Endodermal cell (in vitro differentiated cells): ENCODE measurements at regions not wholly inside any gene's neighbourhood (a gene's known extent, or its start where the extent isn't known, plus 50 kb on each side); places are given as distances from the start of the nearest gene placed in this dataset.

Experiments
- DNase-seq: peaks from one replicate; pipeline ENCODE4 v3.0.0-alpha.2; 2017
- H3K27ac ChIP-seq: 2 replicates; pipeline ENCODE4 v1.5.1; 2013; ENCODE audit warnings: mild to moderate bottlenecking, low read depth, low read length, moderate library complexity
- H3K27me3 ChIP-seq: 2 replicates; pipeline ENCODE4 v1.6.1; 2013; ENCODE audit warnings: mild to moderate bottlenecking, low read length, moderate library complexity; ENCODE audit not compliant: insufficient read depth, control insufficient read depth, poor library complexity, severe bottlenecking
- H3K36me3 ChIP-seq: 2 replicates; pipeline ENCODE4 v1.7.0; 2013; ENCODE audit warnings: mild to moderate bottlenecking, low read length, moderate library complexity; ENCODE audit not compliant: control insufficient read depth, insufficient read depth
- H3K4me1 ChIP-seq: one replicate; pipeline ENCODE4 v1.7.0; 2013; ENCODE audit warnings: low read length; ENCODE audit not compliant: control insufficient read depth, insufficient read depth
- H3K4me3 ChIP-seq: 2 replicates; pipeline ENCODE4 v1.5.1; 2013; ENCODE audit warnings: mild to moderate bottlenecking, low read length, moderate library complexity
- H3K9ac ChIP-seq: 2 replicates; pipeline ENCODE4 v1.6.1; 2013; ENCODE audit warnings: mild to moderate bottlenecking, low read length, moderate library complexity; ENCODE audit not compliant: poor library complexity, severe bottlenecking; ENCODE audit errors: extremely low read depth
- H3K9me3 ChIP-seq: 2 replicates; pipeline ENCODE4 v1.6.1; 2013; ENCODE audit warnings: mild to moderate bottlenecking, low read length, moderate library complexity; ENCODE audit not compliant: control insufficient read depth
- H3K27ac Mint-ChIP-seq: 2 replicates; pipeline ENCODE4 v1.8.0; 2020; ENCODE audit warnings: mixed read lengths
- H3K27me3 Mint-ChIP-seq: 2 replicates; pipeline ENCODE4 v1.8.0; 2021; ENCODE audit warnings: mild to moderate bottlenecking, mixed read lengths; ENCODE audit not compliant: insufficient read depth
- H3K36me3 Mint-ChIP-seq: 2 replicates; pipeline ENCODE4 v1.8.0; 2020; ENCODE audit warnings: low read depth, mixed read lengths
- H3K4me1 Mint-ChIP-seq: 2 replicates; pipeline ENCODE4 v1.8.0; 2020; ENCODE audit warnings: mixed read lengths
- H3K4me3 Mint-ChIP-seq: 2 replicates; pipeline ENCODE4 v1.8.0; 2020; ENCODE audit warnings: mild to moderate bottlenecking, moderate library complexity, mixed read lengths
- H3K9me3 Mint-ChIP-seq: 2 replicates; pipeline ENCODE4 v1.8.0; 2020; ENCODE audit warnings: mild to moderate bottlenecking, mixed read lengths
- WGBS, 2 experiments: methylation state at CpG; one replicate each; pipeline versions ENCODE4 v1.1.5 to v1.1.7; 2013; ENCODE audit warnings: missing lambda C conversion rate in 2 of 2, mixed read lengths in 1 of 2; ENCODE audit not compliant: insufficient coverage in 1 of 2, insufficient read length in 1 of 2; 5-methylcytosine and 5-hydroxymethylcytosine counted together
- TF ChIP-seq, protein P1 (sequence below): fragments of 200-600 bp; sonication (generic); conservative IDR thresholded peaks from 2 replicates; pipeline ENCODE4 v1.5.0; 2021; ENCODE audit warnings: antibody characterized with exemption, mild to moderate bottlenecking

DNA sequence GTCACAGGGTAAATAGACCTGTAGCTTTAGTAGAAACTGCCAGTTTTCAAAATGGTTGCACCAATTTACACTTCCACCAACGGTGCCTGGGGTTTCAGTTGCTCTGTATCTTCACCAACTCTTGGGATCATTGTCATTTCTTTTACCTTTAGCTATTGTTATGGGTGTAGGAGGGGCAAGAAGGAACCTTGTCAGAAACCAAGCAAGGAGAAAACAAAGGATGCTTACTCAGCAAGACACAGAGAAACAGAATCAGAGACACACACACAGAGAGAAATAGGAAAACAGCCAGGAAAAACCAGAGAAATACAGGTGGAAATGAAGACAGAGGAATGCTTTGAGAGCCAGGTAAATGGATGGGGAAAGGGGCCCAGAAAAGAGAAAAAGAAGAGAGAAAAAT lies 367.6 kb downstream of the MIAT start:
- H3K27me3 Mint-ChIP-seq = peaks cover 18% of the 10 kb centered on the region
- Histone ChIP-seq H3K9ac (no peak overlapping the region), H3K4me3 (no peak overlapping the region), H3K27ac (no peak overlapping the region), H3K4me1 (peaks cover under 1% of the 10 kb centered on the region), H3K9me3 (no peaks in the 10 kb centered on the region), H3K36me3 (no peaks in the 10 kb centered on the region), H3K27me3 (peaks cover 10% of the 10 kb centered on the region)
- TF ChIP-seq, protein P1, sequence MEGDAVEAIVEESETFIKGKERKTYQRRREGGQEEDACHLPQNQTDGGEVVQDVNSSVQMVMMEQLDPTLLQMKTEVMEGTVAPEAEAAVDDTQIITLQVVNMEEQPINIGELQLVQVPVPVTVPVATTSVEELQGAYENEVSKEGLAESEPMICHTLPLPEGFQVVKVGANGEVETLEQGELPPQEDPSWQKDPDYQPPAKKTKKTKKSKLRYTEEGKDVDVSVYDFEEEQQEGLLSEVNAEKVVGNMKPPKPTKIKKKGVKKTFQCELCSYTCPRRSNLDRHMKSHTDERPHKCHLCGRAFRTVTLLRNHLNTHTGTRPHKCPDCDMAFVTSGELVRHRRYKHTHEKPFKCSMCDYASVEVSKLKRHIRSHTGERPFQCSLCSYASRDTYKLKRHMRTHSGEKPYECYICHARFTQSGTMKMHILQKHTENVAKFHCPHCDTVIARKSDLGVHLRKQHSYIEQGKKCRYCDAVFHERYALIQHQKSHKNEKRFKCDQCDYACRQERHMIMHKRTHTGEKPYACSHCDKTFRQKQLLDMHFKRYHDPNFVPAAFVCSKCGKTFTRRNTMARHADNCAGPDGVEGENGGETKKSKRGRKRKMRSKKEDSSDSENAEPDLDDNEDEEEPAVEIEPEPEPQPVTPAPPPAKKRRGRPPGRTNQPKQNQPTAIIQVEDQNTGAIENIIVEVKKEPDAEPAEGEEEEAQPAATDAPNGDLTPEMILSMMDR = no peak
- H3K9me3 Mint-ChIP-seq = peaks cover 5% of the 10 kb centered on the region
- no peaks in the 10 kb centered on the region for H3K36me3 Mint-ChIP-seq
- 50% methylated on average over 1 of the region's 1 CpG; no CpG with 5 or more reads in 1 of the 2 experiments for WGBS, 2 experiments
- H3K27ac Mint-ChIP-seq = no peak overlapping the region
- H3K4me1 Mint-ChIP-seq = no peaks in the 10 kb centered on the region
- no peak overlapping the region for H3K4me3 Mint-ChIP-seq
- DNase-seq = no peak

DNA sequence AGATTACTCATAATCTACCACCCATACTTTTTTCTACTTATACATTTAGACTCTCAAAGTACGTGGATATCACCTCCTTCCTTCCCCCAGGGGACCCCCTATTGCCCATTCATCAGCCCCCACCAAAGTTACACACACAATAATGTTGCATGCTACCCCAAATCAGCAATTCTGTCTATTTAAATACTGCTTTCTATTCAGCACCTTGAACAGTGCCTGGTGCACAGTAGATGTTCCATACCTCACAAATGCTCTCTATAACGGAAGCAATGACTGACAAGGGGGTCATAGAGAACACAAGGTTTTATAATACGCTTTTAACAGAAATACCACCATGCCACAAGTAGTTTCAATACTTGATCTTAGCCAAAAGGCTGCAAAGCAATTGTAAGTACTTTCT lies 370.7 kb downstream of the MIAT start:
- Mint-ChIP-seq H3K36me3 (no peaks in the 10 kb centered on the region), H3K4me1 (peaks cover 4% of the 10 kb centered on the region), H3K9me3 (peaks cover 5% of the 10 kb centered on the region), H3K4me3 (no peak overlapping the region), H3K27ac (no peak overlapping the region), H3K27me3 (peaks cover 13% of the 10 kb centered on the region)
- TF ChIP-seq, protein P1 = no peak
- no peak overlapping the region for H3K4me3 ChIP-seq
- H3K4me1 ChIP-seq = peaks cover 3% of the 10 kb centered on the region
- H3K9me3 ChIP-seq = no peaks in the 10 kb centered on the region
- WGBS, 2 experiments = 83 to 95% methylated on average over 1 to 3 of the region's 3 CpGs
- DNase-seq = no peak
- H3K9ac ChIP-seq = no peak overlapping the region
- no peak overlapping the region for H3K27ac ChIP-seq
- no peaks in the 10 kb centered on the region for H3K36me3 ChIP-seq
- peaks cover 10% of the 10 kb centered on the region for H3K27me3 ChIP-seq

DNA sequence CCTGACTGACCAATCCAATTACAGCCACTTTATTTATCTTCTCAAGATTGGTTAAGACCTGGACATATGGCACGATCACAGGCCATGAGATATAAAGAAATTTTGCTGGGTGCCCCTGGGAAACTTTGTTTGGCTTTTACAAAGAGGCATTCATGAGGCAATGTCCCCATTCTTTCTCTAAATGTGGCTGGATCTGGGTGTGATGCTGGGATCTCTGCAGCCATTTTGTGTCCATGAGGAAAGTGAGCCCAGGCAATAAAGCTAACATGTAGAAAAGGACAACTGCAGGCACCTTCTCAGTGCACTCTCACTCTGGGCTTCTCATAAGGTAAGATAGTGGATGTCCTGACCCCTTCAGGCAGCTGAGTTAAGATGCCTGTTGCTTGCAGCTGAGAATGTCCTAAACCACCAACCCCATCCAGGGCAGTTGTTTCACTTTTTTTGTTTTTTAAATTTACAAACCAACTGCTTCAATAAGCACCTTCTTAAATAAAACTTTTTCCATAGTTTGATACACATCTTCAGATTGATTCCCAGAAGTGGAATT lies 372.3 kb downstream of the MIAT start:
- 100% methylated on average over 1 of the region's 1 CpG for WGBS, 2 experiments

More for the DNA sequence above, 372.3 kb downstream of the MIAT start:
- no peak overlapping the region for H3K4me3 Mint-ChIP-seq
- H3K4me1 Mint-ChIP-seq = peaks cover 4% of the 10 kb centered on the region
- H3K36me3 Mint-ChIP-seq = no peaks in the 10 kb centered on the region
- Histone ChIP-seq H3K27me3 (peaks cover 10% of the 10 kb centered on the region), H3K9ac (no peak overlapping the region), H3K4me1 (peaks cover 3% of the 10 kb centered on the region), H3K9me3 (no peaks in the 10 kb centered on the region), H3K27ac (no peak overlapping the region), H3K36me3 (no peaks in the 10 kb centered on the region), H3K4me3 (no peak overlapping the region)
- no peak overlapping the region for H3K27ac Mint-ChIP-seq
- H3K27me3 Mint-ChIP-seq = peaks cover 24% of the 10 kb centered on the region
- no peak for DNase-seq
- TF ChIP-seq, protein P1 = peak; percentile 50
- peaks cover 5% of the 10 kb centered on the region for H3K9me3 Mint-ChIP-seq
